H9 (cell line): ENCODE measurements at regions not wholly inside any gene's neighbourhood (a gene's known extent, or its start where the extent isn't known, plus 50 kb on each side); places are given as distances from the start of the nearest gene placed in this dataset.

Experiments
- DNase-seq: peaks from one replicate; pipeline ENCODE4 v3.0.0-alpha.2; 2017
- H2AFZ ChIP-seq: one replicate; pipeline ENCODE4 v1.6.1; 2013; ENCODE audit warnings: mild to moderate bottlenecking, low read length, control low read depth, moderate library complexity
- H2AK5ac ChIP-seq: 2 replicates; pipeline ENCODE4 v1.6.1; 2013; ENCODE audit warnings: low read length, control low read depth, mixed read lengths; ENCODE audit not compliant: insufficient read length
- H2BK120ac ChIP-seq: one replicate; pipeline ENCODE4 v1.6.1; 2013; ENCODE audit warnings: low read depth, mild to moderate bottlenecking, low read length, control low read depth, inconsistent platforms; ENCODE audit not compliant: poor library complexity, severe bottlenecking
- H2BK12ac ChIP-seq: 2 replicates; pipeline ENCODE4 v1.6.1; 2013; ENCODE audit warnings: low read length, control low read depth, mixed read lengths, low read depth; ENCODE audit not compliant: insufficient read length
- H2BK15ac ChIP-seq: 2 replicates; pipeline ENCODE4 v1.6.1; 2013; ENCODE audit warnings: low read depth, low read length, control low read depth
- H2BK20ac ChIP-seq: one replicate; pipeline ENCODE4 v1.6.1; 2013; ENCODE audit warnings: low read depth, mild to moderate bottlenecking, low read length, control low read depth, inconsistent platforms; ENCODE audit not compliant: poor library complexity, severe bottlenecking
- H2BK5ac ChIP-seq: 2 replicates; pipeline ENCODE4 v1.6.1; 2013; ENCODE audit warnings: low read length, control low read depth, mixed read lengths; ENCODE audit not compliant: insufficient read length
- H3K14ac ChIP-seq: 2 replicates; pipeline ENCODE4 v1.6.1; 2013; ENCODE audit warnings: low read length, control low read depth; ENCODE audit not compliant: insufficient read depth
- H3K18ac ChIP-seq: 2 replicates; pipeline ENCODE4 v1.6.1; 2013; ENCODE audit warnings: low read depth, mild to moderate bottlenecking, mixed read lengths, low read length, control low read depth; ENCODE audit not compliant: insufficient read length
- H3K23ac ChIP-seq: 2 replicates; pipeline ENCODE4 v1.6.1; 2013; ENCODE audit warnings: low read length, control low read depth, mixed read lengths, low read depth; ENCODE audit not compliant: insufficient read length
- H3K23me2 ChIP-seq: 2 replicates; pipeline ENCODE4 v1.6.1; 2013; ENCODE audit warnings: low read depth, mild to moderate bottlenecking, mixed read lengths, low read length, control low read depth; ENCODE audit not compliant: insufficient read length, poor library complexity, severe bottlenecking
- H3K27ac ChIP-seq: 2 replicates; pipeline ENCODE4 v1.5.1; 2013; ENCODE audit warnings: low read length, control low read depth, mixed read lengths, low read depth; ENCODE audit not compliant: insufficient read length
- H3K27me3 ChIP-seq: 2 replicates; pipeline ENCODE4 v1.6.1; 2013; ENCODE audit warnings: low read length, control low read depth, inconsistent platforms; ENCODE audit not compliant: insufficient read depth
- H3K4ac ChIP-seq: 2 replicates; pipeline ENCODE4 v1.6.1; 2013; ENCODE audit warnings: low read depth, mild to moderate bottlenecking, control low read depth, inconsistent platforms, low read length, moderate library complexity
- H3K4me1 ChIP-seq: 2 replicates; pipeline ENCODE4 v1.6.1; 2013; ENCODE audit warnings: low read length, control low read depth, inconsistent platforms; ENCODE audit not compliant: insufficient read depth
- H3K4me2 ChIP-seq: 2 replicates; pipeline ENCODE4 v1.6.1; 2013; ENCODE audit warnings: low read length, control low read depth, mixed read lengths; ENCODE audit not compliant: insufficient read length, insufficient read depth
- H3K56ac ChIP-seq: 2 replicates; pipeline ENCODE4 v1.6.1; 2013; ENCODE audit warnings: low read depth, mild to moderate bottlenecking, mixed read lengths, low read length, control low read depth; ENCODE audit not compliant: insufficient read length
- H3K79me1 ChIP-seq: 2 replicates; pipeline ENCODE4 v1.6.1; 2013; ENCODE audit warnings: low read depth, mild to moderate bottlenecking, moderate library complexity, low read length, control low read depth, inconsistent platforms; ENCODE audit not compliant: insufficient read depth, poor library complexity, severe bottlenecking
- H3K79me2 ChIP-seq: 2 replicates; pipeline ENCODE4 v1.6.1; 2013; ENCODE audit warnings: low read length, control low read depth, inconsistent platforms; ENCODE audit not compliant: insufficient read depth
- H3K9ac ChIP-seq: 2 replicates; pipeline ENCODE4 v1.6.1; 2013; ENCODE audit warnings: low read length, control low read depth, mixed read lengths; ENCODE audit not compliant: insufficient read length; ENCODE audit errors: extremely low read depth
- H3K9me3 ChIP-seq: one replicate; pipeline ENCODE4 v1.6.1; 2013; ENCODE audit warnings: low read depth, low read length, inconsistent platforms; ENCODE audit not compliant: control insufficient read depth
- H3T11ph ChIP-seq: one replicate; pipeline ENCODE4 v1.6.1; 2013; ENCODE audit warnings: mild to moderate bottlenecking, low read length, control low read depth, inconsistent platforms
- H4K20me1 ChIP-seq: one replicate; pipeline ENCODE4 v1.6.1; 2013; ENCODE audit not compliant: control insufficient read depth, insufficient read length, insufficient read depth
- H4K5ac ChIP-seq: 2 replicates; pipeline ENCODE4 v1.6.1; 2013; ENCODE audit warnings: low read depth, mild to moderate bottlenecking, mixed read lengths, low read length, control low read depth; ENCODE audit not compliant: insufficient read length
- H4K8ac ChIP-seq: replicated peaks from 2 replicates; pipeline ENCODE4 v1.6.1; 2013; ENCODE audit warnings: low read length, control low read depth, mixed read lengths, low read depth; ENCODE audit not compliant: insufficient read length
- H4K91ac ChIP-seq: 2 replicates; pipeline ENCODE4 v1.6.1; 2013; ENCODE audit warnings: low read depth, mild to moderate bottlenecking, moderate library complexity, mixed read lengths, low read length, control low read depth; ENCODE audit not compliant: insufficient read length
- H3K27ac Mint-ChIP-seq, 3 experiments: 2 replicates in 2 of 3; 3 replicates in 1 of 3; pipeline ENCODE4 v1.8.0; 2020 to 2021; ENCODE audit warnings: mixed read lengths in 3 of 3, mild to moderate bottlenecking in 1 of 3, moderate library complexity in 1 of 3
- H3K27me3 Mint-ChIP-seq: 2 replicates; pipeline ENCODE4 v1.8.0; 2021; ENCODE audit warnings: low read depth, mild to moderate bottlenecking, moderate library complexity, mixed read lengths
- H3K36me3 Mint-ChIP-seq, 3 experiments: 2 replicates in 2 of 3; 3 replicates in 1 of 3; pipeline ENCODE4 v1.8.0; 2020 to 2021; ENCODE audit warnings: low read depth in 3 of 3, mixed read lengths in 3 of 3; ENCODE audit not compliant: insufficient read depth in 1 of 3
- H3K4me1 Mint-ChIP-seq, 2 experiments: 2 replicates each; pipeline ENCODE4 v1.8.0; 2020; ENCODE audit warnings: mixed read lengths in 2 of 2
- H3K4me3 Mint-ChIP-seq, 2 experiments: 2 replicates in 1 of 2; 3 replicates in 1 of 2; pipeline ENCODE4 v1.8.0; 2020 to 2021; ENCODE audit warnings: mild to moderate bottlenecking in 2 of 2, mixed read lengths in 2 of 2, moderate library complexity in 1 of 2
- H3K9me3 Mint-ChIP-seq, 2 experiments: 2 replicates in 1 of 2; 3 replicates in 1 of 2; pipeline ENCODE4 v1.8.0; 2020; ENCODE audit warnings: mild to moderate bottlenecking in 2 of 2, mixed read lengths in 2 of 2, moderate library complexity in 1 of 2
- WGBS: extraction: QIAGEN DNeasy Blood & Tissue Kit; methylation state at CpG from one replicate; pipeline ENCODE4 v1.1.7; 2013; ENCODE audit warnings: missing lambda C conversion rate, low lambda C conversion rate, mixed read lengths; ENCODE audit not compliant: insufficient read length; ENCODE audit errors: extremely low coverage; 5-methylcytosine and 5-hydroxymethylcytosine counted together
- TF ChIP-seq, protein P1 (sequence below): fragments of 200-600 bp; sonication (generic); conservative IDR thresholded peaks from 3 replicates; pipeline ENCODE4 v1.8.0; 2021; ENCODE audit warnings: antibody characterized with exemption, mild to moderate bottlenecking

DNA sequence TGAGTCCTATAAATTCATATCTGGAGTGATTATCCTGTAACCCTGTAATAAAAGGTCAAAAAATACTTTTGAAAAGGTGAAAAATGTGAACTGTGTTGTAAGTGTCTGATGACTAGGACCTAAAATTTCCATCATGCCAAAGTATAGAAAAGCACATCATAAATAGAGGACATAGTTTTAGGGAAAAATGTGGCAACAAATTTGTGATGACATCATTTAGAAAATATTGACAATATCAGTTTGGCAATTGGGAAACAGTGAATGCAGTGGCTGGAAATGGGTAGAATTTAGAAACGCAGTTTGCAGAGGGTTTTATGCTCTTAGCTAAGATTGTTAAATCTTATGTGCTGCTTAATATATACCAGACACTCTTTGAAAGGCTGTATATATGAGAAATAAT, 1464.8 kb downstream of the RAPGEF2 start:
- Histone ChIP-seq H3K27ac (no peak overlapping the region), H3K23ac (no peak overlapping the region), H2BK5ac (no peak overlapping the region), H3K9me3 (no peaks in the 10 kb centered on the region), H2BK20ac (no peak overlapping the region), H2BK15ac (no peak overlapping the region), H3K79me2 (no peaks in the 10 kb centered on the region), H3K4ac (no peak overlapping the region), H3K18ac (no peak overlapping the region), H3K27me3 (no peaks in the 10 kb centered on the region), H2BK12ac (no peak overlapping the region), H2BK120ac (no peak overlapping the region), H4K20me1 (no peaks in the 10 kb centered on the region), H3K56ac (no peak overlapping the region), H3K9ac (no peak overlapping the region), H3K14ac (no peak overlapping the region), H4K91ac (no peak overlapping the region), H3T11ph (no peak overlapping the region), H3K23me2 (no peaks in the 10 kb centered on the region), H2AFZ (no peak overlapping the region), H3K4me2 (no peak overlapping the region), H2AK5ac (no peak overlapping the region), H3K79me1 (no peaks in the 10 kb centered on the region), H4K8ac (no peak overlapping the region), H4K5ac (no peak overlapping the region), H3K4me1 (no peaks in the 10 kb centered on the region)
- Mint-ChIP-seq H3K27me3 (no peaks in the 10 kb centered on the region), H3K9me3 (no peaks in the 10 kb centered on the region), H3K36me3 (no peaks in the 10 kb centered on the region), H3K27ac (no peak overlapping the region), H3K4me1 (no peaks in the 10 kb centered on the region), H3K4me3 (no peak overlapping the region)
- TF ChIP-seq, protein P1, sequence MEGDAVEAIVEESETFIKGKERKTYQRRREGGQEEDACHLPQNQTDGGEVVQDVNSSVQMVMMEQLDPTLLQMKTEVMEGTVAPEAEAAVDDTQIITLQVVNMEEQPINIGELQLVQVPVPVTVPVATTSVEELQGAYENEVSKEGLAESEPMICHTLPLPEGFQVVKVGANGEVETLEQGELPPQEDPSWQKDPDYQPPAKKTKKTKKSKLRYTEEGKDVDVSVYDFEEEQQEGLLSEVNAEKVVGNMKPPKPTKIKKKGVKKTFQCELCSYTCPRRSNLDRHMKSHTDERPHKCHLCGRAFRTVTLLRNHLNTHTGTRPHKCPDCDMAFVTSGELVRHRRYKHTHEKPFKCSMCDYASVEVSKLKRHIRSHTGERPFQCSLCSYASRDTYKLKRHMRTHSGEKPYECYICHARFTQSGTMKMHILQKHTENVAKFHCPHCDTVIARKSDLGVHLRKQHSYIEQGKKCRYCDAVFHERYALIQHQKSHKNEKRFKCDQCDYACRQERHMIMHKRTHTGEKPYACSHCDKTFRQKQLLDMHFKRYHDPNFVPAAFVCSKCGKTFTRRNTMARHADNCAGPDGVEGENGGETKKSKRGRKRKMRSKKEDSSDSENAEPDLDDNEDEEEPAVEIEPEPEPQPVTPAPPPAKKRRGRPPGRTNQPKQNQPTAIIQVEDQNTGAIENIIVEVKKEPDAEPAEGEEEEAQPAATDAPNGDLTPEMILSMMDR, result no peak
- WGBS, result no CpG with 5 or more reads among the region's 1 CpG
- DNase-seq, result no peak
